MV-4-11 (cell line): ENCODE measurements at regions not wholly inside any gene's neighbourhood (a gene's known extent, or its start where the extent isn't known, plus 50 kb on each side); places are given as distances from the start of the nearest gene placed in this dataset.

ENCODE experiments used
- DNase-seq: peaks from one replicate; lab custom pipeline; 2025; lab: John Stamatoyannopoulos, UW

DNA sequence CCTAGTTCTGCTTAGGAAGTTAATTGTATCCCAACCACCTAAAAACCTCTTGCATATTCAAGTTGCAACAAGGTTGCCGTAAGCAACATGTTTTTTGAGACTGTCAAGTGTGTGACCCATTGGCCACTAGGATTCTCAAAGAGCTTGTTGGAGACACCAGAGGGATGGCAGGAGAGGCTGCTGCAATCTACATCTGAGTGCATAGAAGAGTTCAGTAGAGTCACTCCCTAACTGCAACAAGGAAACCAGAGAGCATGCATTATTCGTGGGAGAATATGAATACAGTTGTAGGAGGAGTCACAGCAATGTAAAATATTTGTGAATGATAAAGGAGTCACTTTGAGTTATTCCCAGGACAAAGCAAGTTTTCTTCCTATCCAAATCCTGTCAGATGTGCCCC is 538.6 kb downstream of the TNS3 start:
- DNase-seq: no peak

DNA sequence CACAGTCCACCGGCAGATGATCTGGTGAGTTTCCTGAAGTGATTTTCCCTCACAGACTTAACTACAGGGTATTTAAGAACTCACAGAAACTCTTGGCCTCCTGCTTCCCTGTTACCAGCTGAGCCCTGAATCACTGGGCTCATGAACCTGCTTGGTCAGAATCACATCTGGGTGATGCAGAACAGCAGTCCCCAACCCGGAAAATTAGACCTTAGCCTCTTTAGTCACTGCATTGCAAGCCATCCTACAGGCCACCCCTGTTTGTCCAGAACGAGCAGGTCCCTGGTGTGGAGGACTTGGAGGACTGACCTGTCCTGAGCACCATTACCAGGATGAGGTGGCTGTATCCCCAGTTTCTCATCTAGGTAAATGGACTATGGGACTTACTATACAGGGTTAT is 539.2 kb downstream of the TNS3 start:
- no peak for DNase-seq

DNA sequence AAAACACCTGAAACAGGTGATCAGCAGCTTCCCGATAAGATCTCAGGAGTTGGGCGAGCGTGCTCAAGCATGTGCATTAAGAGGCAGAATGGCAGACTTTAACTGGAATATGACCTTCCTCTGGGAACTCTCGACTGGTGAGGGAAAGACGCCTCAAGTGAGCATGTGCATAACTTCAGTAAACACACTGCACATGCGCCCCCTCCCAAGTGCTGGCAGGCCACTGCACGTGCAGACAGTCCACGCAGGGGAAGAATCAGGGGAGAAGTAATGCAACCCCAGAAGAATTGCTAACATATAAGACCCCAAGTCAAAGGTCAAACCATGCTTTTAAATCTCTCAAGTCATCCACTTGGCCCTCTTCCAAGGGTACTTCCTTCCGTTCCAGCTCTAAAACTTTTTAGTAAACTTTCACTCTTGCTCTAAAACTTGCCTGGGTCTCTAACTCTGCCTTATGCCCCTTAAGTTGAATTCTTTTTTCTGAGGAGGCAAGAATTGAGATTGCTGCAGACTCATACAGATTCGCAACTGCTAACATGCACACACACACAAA is 541.0 kb downstream of the TNS3 start:
- DNase-seq: no peak

DNA sequence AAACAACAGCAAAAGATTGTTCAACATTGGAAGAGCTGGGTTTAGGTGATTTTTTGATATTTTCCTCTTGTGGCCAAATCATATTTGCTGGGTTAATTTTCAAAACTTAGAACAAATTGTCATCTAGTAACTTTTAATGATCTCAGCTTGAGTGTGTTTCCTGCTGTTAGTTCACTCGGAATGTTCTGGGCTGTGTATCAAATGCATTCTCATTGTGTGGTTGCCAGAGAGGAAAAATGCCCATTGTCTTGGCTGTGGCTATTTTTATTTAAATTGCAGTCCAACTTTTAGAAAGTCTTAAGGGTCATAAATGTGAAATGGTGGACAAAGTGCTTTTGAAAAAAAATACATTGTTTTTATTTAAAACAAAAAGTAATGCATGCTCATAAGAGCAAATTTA is 542.0 kb downstream of the TNS3 start:
- DNase-seq: no peak

DNA sequence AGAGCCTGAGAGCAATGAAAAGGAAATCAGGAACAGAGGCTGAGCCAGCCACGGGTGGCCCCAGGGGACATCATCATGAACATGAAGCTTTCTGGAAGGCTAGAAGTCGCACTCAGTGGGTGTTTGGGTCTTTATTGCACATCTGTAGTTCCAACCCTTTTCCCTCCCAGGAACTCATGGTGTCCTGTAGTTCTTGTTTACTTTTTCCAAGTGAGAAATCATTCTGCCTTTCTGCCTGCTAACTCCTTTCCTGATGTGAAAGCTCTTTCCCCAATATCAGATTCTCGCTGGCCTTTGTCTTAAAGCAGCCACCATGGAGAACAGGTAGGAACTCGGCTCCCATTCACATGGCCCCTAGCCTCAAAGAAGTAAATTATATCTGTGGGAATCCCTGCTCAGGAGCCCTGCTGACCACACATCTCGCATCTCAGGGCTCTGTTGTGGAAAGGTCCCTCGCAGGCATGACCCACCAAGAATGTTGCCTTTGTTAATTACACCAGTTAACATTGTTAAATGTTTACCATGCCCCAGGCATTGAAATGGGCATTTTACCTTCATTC is 542.7 kb downstream of the TNS3 start:
- DNase-seq: no peak

DNA sequence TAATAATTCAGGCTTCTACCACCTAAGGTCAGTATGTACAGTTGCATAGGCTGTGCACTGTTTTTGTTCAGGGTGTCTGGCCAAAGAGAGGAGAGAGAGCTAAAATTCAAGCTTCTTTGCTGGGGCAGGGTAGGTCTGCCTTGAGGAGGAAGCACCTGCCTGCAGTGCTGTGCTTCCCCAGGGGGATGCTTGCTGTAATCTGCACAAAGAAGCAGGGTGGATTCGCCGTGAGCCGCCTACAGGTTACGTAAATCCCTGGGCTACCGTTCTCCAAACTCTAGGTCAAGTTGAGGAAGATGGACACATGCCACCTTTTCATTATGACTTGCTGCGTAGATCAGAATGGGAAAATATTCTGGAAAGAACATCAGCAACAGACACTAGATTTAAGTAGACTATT is 543.3 kb downstream of the TNS3 start:
- no peak for DNase-seq

DNA sequence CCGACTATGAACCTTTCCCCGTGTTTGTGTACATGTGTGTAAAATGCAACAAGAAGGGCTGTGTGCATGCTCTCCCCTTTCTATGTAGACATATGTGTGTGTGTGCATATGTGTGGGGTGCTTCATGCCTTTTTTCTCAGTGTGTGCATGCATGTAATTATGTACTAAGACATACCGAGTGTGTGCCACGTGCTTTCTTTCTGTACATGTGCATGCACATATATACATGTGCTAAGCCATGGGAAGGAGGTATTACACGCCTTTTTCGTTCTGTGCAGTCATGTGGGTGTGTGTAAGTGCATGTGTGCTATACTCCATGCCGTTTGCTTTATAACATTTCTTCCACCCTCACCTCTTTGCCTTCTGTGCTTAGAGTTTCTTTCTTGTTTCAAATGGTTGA is 544.3 kb downstream of the TNS3 start:
- DNase-seq: no peak

DNA sequence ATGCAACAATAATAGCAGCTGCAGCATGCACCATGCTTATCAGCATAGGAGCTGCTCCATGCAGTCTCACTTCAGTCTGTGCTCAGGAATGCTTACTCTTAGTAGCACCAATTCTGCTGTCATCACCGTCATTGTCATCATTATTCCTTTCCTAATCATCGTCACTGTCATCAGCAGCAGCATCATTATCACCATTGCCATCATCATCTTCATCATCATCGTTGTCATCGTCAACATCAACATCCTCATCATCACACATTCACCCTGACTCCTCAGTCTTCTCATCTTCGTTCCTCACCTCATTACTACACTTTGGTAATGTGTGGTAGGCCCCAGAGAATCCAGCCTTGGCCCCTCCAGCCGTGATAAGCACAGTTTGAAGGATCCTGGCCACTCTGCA is 545.0 kb downstream of the TNS3 start:
- no peak for DNase-seq

DNA sequence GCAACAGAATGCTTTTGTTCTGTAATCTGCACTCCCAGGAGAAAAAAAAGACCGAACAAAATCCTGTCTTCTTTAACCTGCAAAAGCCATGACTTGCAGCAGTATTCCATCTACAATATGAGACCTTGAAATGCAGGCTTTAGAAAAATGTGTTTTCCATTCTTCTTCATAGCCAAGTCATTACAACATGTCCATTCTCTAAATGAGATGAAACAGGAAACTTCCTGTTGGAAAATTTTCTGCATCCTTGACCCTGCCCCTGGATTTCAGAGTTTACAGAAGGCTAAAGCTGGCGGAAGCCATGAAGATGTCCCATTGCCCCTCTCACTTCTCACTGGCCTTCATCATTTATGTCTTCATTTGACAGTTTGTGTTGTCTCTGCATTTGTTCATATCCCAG is 546.4 kb downstream of the TNS3 start:
- no peak for DNase-seq

DNA sequence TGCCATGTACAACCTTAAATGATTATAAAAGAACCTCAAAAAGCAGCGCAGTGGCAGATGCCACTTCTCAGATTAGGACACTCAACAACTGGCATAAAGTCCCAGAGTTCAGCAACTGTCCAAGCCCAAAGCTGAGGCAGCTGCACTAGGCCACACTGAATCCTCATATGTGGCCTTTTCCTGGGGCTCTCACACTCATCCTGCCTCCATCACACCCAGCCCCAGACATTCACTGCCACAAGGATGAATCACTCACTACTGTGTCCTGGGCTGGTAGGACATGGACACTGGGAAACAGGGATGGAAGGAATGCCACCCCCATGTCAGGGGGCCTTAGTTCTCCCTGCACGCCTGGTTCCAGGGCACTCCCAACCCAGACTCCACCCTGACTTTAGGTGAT is 547.7 kb downstream of the TNS3 start:
- no peak for DNase-seq

DNA sequence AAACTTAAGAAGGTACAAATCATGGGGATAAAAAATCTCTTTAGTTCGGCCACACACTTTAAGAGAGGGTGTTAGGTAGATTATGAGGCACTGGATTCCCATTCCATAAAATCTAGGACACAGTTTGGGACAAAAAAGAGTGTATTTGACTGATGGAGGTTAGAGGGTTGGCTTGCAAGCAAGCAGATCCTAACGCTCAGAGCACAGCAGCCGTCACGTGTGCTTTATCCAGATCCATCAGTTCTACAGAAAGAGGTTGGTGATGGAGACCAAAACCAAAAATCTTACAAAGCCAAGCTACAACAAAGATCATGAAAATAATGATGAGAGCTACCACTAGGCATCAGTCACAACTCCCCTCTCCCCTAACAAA is 549.4 kb downstream of the TNS3 start:
- DNase-seq: no peak

DNA sequence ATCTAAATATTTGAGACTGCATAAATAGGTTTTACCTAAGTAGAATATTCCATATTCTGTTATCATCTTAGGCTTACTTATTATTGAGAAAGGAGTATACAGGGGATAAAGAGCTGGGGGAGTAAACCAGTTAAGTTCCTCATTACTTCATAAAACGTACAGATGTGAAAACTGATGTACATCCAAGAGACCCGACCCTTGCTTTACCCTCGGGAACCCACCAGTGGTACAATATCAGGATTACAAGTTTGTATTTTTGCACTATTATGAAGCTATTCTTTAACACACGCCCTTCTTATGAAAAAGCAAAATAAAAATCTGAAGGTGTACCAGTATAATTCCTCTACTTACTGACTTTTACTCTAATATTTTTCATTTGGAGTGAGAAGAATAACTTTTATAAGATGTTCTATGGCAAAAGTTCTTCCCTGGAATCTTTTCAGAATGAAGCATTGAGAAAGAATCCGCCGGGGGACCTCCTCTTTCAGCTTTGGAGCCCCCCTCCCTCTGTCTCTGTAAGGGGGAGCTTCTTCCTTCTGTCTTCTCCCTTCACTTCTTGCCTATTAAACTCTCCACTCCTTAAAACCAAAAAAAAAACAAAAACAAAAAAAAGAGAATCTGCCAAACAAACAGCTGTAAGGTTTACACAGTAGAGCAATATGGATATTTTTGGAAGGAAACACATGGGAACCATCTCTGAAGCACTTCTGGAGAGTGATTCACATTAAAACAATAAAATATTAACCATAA is 550.0 kb downstream of the TNS3 start:
- DNase-seq: no peak

DNA sequence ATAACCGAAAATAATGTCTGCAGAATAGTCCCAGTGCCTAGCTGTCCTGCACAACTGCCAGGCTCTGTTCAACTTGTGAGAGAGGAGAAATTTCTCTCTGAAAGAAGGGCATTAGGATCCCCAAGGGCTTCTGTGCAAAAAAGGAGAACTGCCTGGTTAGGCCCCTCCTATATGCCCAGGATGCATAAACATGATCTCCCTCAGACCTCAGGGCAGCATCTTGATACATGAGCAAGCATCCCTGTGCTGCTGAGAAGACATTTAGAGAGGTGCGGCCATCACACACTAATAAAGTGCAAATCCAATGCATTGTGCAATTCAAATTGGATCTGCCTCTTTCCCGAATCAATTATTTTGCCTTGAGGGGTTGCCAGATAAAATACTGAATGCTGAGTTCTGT is 553.6 kb downstream of the TNS3 start:
- no peak for DNase-seq

DNA sequence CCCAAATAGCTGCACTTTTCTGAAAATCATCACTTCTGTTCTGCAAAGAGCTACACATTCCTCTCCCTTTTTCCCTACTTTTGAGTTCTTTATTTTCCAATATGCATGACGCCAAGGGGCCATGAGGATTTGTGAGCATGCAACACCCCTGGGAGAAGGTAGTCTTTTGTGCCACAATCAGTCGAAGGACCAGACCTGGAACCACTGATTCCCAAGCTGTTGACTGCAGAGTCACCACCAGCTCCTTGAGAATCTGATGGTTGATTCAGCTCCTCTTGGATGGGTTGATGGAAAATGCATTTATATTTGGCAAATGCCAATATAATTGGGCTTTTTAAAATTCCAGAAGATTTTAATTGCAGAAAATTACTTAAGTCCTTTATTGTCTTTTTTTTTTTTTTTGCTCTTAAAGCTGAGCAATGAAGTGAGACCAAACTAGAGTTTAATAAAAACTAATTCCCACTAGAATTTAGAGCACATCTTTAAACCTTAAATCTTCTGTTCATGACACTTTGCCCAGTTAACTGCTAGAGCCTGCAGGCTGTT is 554.1 kb downstream of the TNS3 start:
- no peak for DNase-seq

DNA sequence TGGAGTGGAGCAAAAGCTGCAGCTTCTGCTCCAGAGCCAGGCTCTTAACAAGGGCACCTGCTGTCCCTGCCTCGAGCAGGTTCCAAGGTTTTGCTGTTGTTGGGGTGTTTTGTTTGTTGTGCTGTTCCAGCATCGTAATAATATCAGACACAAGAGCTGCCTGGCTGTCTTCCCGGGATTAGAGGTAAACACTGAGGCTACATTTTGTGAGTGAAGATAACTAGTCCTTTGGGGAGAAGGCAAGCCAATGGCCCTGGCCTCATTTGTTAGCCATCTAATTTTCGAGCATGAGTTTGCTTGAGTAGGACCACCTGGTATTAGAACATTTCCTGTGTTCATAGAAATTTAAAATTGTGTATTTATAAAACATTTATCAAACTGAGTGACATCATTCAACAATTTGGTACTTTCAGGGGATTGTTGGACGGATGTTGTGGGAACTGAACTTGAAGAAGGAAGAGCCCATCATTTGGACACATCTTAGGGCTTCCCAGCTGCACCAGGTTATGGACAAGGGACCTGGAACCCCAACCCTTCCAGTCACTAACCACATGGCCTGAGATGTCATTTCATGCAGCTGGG is 555.0 kb downstream of the TNS3 start:
- DNase-seq: no peak

DNA sequence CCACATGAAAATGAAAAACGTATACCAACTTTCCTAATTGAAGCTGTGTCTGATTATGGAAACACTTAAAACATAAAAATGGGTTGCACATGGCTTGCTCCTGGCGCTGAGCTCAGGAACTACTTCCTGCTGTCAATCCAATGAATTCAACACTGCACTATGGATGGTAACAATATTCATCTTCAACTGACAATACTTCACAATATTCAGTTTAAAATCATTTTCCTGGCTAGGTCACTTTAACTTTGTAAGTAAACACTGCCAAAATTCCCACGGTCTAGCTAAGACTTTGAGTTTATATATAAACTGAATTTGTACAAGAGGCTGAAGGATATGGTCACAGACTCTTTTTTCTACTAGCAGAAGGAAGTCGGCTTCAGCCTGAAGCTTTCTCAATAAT is 556.9 kb downstream of the TNS3 start:
- DNase-seq: no peak

DNA sequence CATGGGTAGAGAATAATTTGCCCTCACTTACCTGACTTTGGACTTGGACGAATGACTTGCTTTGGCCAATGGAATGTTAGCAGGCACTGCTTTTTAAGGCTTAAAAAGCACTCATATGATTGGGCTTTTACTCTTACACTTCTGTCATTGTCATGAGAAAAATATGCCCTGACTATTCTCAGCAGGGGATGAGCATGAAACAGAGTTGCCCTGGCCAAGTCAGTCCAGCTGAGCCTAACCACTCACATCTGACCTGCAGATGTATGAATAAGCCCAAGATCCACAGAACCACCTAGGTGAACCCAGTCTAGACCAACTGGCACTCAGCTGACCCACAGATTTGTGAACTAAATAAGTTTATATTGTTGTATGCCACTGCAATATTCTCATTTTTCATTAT is 573.5 kb downstream of the TNS3 start:
- DNase-seq: no peak

DNA sequence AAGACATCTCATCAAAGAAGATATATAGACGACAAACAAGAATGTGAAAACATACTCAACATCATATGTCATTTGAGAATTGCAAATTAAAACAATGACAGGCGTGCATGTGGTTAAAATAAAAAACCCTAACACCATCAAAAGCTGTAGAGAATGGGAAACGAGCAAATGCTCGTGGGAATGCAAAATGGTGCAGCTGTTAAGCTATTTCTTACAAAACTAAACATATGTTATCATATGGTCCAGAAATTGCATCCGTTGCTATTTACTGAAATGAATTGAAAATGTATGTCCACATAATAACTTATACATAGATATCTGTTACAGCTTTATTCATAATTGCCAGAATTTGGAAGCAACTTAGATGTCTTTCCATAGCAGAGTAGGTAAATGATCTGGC is 574.4 kb downstream of the TNS3 start:
- DNase-seq: no peak

DNA sequence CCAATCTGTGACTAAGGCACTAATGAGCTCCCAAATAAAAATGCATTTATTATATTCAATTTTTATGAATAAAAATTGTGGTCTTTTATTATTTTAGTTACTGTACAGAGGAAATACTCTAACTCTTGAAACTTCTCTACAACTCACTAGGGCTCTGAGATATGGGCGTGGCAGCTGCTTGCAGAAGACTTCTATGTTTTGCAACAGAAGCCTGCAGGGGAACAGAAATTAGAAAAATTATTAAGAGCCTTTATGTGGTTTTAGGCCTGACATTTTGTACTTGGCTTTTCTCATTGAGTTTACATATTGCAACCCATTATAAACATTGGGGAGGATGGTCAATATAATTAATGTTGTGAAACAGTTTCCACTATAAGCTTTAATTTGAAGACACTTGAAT is 581.4 kb downstream of the TNS3 start:
- DNase-seq: peak; percentile 58

DNA sequence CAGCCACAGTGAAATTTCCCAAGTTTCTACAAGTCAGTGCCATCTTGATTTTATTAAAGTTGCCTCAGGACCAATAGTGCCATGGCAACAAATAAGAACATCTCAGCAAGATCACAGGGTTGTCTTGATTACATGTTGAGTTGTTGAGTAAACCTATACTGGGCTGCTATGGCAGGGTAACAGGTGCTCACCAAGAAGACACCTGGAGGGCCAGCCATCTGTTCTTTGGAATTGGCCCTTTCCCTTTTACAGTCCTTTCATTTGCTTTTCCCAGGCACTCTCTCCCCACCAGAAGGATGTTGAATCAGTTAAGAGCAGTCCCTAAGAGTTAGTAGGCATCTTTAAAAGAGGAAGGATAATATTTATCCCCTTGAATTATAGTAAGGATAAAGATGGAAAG is 582.0 kb downstream of the TNS3 start:
- no peak for DNase-seq

DNA sequence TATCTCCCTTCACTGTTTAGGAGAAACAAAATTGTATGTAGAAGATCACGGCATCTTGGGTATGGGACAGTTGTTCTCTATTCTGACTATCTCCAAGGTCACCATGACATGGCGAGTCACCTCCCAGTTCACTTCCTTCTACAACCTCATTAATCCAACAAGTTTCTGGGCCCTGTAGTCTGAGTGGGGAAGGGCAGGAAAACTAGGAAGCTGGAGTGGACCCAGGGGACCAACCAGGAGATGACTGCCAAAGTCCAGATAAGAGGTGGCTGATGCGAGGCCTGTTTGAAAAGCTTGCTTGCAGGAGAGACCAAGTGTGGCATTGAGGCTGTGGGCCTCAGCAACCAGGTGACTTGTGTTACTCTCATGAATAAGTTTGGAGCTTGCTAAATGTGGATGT is 584.9 kb downstream of the TNS3 start:
- DNase-seq: no peak

DNA sequence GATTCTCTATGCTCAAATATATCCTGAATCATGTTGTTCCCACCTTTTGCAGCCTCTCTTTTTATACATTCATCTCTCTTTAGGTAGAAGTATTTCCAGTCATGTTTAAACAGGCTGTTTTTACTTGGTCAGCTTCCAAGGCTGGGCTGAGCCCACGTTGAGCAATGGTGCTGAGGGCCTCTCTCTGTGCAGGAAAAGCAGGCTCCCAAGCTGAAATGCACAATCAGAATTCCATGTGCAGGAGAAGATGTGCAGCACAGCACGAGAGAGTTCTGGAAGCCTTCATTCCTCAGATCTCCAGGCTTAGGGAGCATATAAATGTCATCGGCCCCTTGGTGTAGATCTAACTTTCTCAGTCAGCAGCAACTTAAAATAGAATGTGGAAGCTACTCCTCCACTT is 588.5 kb downstream of the TNS3 start:
- DNase-seq: peak; percentile 76

DNA sequence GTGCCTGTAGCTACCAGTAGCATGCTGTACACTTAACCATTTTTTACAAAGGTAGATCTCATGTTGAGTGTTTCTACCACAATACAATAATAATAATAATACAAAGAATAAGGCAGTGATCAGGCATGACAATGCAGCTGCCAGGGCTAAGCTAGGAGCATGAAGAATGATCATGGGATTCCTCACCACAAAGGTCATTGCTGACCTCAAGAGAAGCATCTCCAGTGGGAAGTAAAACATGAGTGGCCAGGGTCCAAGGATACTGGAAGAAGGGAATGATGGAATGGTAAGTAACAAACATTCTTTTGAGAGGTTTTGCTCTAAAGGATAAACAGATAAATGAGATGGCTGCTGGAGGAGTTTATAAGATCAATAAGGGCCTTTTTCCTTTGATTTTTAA is 591.1 kb downstream of the TNS3 start:
- DNase-seq: no peak
